HT1080 (cell line): ENCODE measurements at regions not wholly inside any gene's neighbourhood (a gene's known extent, or its start where the extent isn't known, plus 50 kb on each side); places are given as distances from the start of the nearest gene placed in this dataset.

Source experiments
- DNase-seq: peaks from one replicate; pipeline ENCODE4 v3.0.0-alpha.2; 2015; ENCODE audit warnings: low read depth

DNA sequence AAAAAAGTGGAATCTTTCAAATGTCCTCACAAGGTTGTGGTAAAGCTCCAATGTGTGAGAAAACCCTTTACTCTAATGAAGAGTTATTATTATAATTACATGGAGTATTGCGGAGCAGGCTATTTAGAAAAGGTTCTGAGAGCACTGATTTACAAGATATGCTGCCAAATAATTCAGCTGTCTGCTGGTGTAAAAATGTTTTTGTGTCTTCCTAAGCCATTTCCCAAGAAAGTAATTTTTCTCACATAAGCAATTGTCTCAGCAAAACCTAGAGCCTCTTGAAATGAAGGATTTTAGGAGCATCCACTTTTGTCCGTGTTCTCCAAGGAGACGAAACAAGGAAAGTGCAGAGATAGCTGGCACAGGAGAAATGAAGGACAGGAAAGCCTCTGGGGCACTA is 229.6 kb upstream of the STARD13 start:
- DNase-seq: no peak

DNA sequence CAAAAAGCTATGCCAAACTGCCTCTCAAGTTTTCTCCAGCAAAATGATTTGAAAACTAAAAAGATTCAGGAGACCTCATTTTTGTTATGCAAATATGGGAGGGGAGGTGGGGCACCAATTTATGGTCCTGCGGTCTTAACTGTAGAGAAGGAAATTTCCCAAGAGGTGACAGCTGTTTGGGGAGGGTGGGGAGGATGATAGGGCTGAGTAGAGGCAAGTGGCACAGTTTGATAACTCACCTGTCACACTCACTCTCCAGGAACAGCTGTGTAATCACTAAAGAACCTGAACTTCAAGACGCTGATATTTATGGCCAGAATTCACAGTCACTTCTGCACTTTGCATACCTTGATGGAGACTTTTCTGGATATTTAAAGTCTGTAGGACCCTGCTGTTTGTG is 232.9 kb upstream of the STARD13 start:
- no peak for DNase-seq

DNA sequence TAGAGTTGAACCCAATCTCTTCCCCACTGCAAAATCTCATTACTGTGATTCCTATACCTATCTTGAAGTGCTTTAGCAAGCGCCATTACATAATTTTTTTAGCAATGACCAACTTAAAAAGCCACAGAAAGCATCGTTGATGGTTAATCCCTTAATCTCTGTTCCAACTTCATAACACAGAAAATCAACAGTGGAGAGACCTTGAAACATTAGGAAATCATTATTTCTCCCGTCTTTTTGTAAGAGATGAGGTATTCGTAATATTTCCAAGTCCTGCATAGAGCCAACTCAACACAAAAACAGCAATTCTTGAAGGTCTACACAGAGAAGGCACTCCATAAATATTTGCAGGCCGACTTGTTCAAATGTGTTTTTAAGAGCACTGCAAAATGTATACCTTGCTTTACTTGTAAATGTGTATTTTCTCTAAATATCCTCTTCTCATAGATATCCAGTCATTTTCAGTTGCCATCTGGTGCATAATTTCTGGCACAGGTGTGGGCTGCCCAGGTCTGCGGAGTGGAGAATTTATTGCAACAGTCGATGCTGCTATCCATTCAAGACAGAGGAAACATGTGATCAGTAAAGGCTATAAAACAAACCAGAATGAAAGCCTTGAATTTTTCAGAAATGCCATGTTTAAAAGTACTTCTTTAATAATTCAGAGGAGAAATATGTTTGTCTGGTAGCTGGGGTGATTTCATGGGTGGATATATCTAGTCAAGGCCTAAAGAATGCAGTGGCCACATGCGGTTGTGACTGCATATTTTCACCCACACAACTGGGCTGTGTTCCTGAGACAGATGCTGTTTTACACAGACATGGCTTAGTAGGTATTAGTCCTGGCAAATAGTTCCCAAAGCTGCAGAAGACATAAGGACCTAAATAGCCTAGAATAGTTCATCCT is 234.3 kb upstream of the STARD13 start:
- peak; percentile 15 for DNase-seq

DNA sequence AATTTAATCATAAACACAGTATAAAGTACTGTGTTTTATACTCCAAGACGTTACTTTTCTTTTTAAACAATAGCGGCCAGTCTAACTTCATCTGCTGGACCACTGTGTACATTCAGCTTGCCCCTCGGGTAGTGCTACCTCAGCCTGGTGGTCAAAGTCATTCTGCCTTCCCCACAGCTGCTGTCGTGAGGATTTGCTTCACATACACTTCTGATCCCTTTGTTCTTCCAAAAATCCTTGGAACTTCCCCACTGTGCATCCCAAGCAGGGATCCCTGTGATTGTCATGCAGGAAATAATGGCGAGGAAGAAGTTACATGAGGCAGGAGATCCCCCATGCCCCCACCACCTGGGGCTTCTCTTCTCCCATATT is 234.9 kb upstream of the STARD13 start:
- no peak for DNase-seq

DNA sequence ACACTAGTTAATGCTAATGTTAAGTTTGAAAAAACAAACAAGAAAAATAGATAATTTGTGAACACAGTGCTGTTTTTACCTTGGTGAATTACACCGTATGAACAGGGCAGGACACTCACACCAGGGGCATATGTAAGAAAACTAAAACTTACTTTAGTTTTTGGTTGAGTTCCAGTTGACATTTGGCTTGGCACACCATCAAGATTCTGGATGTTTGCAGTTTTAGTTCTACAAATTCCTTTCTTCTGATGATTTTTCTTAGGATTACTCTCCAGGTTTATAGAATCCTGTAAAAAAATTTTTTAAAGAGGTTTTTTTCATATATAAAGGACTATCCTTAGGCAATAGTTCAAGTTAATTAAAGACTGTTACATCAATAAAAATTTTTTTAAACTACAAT is 238.5 kb upstream of the STARD13 start:
- DNase-seq: peak; percentile 64

DNA sequence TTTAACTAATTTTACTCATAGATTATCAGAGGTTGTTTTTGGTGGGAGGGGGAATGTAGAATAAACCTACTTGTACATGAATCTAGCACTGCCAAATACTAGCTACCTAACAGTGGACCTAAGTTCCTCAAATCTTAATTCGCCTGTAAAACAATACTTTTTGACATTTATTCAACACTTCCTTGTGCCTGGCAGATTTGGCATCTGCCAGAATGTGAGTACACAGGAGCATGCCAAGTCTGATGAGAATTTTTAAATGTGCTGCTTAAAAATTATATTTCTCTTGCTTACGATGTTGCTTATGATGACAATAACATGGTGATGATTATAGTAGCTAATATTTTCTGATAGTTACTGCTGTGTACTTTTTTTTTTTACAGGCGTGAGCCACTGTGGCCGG is 240.2 kb upstream of the STARD13 start:
- DNase-seq: no peak

DNA sequence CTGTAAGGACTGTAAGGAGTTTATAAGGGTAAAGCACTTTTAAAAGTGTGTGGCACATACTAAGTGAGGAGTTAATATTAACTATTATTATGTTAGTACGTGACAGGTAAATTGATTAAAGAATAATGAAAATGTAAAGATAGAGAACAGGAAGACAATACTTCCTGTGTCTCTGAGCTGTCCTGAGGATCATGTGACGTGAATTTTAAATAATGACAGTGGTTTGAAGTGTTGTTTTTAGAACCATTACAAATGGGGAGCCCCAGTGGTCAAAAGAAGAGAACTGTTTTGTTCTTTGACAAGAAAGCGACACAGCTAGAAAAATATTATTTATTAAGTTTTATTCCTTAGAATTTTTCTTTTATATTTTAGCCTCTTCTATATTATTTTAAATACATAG is 241.2 kb upstream of the STARD13 start:
- no peak for DNase-seq

DNA sequence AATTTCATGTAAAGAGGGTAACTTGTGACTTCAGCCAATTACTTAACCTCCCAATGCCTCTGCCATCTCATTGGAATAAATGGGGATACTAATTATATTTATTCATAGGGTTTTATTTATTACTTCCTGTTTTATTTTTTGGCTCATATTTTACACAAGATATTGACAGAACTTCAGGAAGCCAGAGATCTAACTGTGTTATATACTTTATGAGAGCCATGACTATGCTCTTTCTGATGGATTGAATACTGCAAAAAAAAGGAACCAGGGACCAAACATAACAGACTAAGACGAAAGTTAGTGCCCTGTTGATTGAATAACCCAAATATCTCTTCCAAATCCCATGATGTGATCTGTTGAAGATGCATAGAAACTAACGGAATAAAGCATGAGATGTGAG is 243.3 kb upstream of the STARD13 start:
- no peak for DNase-seq

DNA sequence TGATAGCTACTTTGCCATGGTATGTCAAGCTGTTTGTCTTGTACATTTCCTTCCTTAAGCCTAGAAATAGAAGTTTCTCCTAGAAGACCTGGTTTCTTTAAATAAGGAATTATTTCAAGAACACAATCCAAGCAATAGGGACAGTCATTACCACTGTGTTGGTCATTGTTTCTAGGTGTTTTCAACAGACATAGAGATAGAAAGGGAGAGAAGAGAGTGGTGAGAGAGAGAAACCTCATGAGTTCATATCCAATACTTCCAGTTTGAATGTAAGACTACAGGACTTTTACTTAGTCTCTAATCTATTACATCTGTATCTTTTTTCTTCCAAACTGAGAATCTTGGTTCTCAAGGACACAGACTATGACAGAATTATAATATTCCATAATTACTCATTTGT is 245.9 kb upstream of the STARD13 start:
- DNase-seq: no peak

DNA sequence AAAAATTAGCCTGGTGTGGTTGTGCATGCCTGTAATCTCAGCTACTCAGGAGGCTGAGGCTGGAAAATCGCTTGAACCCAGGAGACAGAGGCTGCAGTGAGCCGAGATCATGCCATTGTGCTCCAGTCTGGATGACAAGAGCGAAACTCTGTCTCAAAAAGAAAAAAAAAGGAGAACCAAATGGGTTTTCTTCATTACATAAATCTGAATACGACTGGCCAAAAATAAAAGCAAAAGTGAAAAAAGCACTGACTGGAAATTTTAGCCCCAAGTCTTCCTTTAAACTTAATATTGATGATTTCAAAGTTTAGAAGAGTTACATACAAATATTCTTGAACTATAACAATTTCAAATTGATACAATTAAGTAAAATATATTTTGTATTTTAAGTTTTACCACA is 249.5 kb upstream of the STARD13 start:
- no peak for DNase-seq

DNA sequence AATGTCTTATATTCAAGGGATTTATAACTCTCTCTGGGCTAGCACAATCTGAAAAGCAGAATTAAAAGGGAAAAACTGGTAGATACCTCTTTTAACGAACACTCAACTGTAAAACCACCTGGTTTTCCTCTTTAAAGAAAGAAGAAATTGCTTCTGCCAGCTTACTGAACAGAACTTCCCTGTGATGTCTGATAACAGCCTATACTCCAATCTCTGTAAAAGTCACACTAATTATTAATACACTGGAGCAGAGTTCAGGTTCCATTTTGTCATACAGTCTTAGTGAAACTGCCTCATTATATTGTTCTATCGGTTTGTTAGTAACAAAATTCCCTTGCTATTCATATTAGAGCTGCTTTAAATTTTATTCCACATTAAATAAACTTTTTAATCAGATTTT is 251.0 kb upstream of the STARD13 start:
- no peak for DNase-seq

DNA sequence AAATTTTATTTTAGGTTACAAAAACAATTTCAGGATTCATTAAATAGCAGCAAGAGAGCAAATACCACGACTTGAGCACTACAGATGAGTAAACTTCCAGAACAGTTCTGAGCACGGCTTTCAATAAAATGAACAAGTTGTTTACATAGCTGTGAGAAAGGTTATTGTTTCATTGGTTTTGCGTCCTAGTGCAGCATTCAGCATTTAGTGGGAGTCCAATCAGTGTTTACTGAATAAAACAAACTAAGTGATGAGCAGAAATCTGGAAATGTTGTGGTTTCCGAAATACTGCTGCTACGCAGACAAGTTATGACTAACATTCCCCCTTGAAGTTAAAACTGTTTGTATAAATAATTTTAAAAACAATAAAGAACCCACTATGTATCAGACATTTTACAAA is 251.5 kb upstream of the STARD13 start:
- no peak for DNase-seq

DNA sequence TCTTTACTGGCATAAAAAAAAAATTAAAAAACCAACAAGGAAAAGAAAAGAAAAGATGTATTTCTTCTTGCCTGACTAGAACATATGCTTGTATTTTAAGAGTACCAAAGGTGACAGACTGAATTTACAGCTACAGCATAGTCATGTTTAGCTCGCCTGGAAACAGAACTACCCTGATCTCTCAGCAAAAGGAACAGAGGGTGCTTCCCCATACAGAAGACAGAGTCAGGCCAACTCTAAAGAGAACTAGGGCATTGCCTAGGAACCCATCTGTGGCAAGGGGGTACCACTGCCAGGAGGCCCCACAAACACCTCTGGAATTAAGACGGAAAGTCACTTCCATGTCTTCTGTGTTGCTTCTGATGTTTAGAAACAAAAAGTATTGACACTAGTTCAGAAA is 252.1 kb upstream of the STARD13 start:
- no peak for DNase-seq

DNA sequence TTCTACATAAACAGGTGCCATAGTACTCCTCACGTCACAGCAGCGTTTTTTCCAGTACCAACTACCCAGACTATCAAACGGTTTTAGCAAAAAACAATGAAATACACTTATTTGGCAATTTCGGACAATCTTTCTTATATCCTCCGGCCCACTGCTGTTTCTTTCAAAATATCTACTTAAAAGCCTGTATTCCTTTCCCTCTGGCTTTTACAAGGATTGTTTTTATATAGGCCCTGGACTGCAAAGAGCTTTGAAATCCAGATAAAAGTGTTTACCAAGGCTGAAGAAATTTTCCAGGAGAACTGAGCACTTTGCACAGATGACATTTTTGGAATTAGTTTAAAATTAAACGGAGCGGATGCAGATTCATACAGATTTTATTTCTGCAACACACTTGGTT is 255.9 kb upstream of the STARD13 start:
- no peak for DNase-seq

DNA sequence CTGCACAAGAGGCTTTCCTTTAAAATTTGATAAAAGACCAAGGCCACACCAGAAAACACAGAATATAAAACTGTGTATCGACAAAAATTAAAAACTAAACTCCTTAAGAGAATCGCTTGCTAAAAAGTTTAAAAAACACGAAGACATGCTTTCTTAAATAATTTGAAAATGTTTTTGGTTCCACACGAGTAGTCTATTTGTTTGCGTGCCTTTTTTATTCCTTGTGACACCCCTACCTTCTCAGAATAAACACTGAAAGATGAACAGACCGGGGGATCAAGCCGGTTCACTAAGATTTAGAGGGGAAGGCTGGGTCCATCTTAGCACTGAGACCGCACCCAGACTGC is 256.4 kb upstream of the STARD13 start:
- DNase-seq: no peak

DNA sequence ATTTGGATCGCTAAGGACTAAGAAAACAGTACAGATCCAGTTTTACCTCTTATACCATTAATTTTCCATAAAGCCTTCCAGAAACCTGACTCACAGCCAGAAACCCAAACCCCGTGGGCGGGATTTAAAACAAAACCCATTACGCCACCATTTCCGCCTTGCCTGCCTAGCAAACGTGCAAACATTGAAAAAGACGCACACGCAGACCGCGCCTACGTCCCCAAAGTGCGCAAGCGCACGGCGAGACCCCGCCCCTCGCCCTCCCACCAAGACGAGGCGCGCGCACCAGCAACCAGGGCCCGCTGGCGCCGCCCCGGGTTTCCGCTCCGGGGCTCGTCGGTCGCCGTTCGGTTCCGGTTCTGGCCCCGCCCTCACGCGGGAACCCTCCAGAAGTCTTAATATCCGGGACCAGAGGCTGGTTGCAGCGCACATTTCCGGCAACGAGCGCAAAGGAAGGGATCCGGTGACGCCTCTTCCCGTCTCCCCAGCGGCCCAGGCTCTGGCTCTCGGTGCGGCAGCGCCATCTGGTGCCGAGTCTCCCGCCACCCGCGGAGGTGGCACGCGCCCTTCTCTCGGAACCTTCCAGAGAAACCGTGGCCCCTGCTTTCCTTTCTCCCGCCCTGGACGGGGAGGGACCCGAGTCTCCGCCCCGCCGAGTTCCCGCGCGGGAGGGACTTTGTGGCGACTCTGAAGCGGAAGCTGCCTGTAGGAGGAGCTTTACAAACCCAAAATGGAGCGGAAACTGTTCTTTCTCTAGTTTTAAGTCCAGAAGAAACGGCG is 256.9 kb upstream of the STARD13 start:
- DNase-seq: peak; percentile 99

DNA sequence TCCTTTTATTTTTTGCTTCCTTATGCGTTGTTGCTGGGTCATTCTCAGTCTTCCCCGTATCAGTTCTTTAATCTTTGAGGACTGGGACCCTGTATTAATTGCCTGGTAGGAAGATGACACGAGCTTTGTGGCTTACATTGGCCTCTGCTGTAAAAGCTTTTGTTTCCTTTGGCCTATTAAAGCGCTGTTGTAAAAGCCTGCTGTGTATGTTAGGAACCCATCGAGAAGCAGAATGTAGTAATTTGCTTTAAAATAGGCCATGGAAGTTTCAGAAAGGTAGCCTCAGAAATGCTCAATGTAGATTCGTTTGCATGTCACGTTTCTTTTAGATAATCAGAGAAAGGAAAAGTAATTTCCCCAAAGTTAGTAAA is 257.5 kb upstream of the STARD13 start:
- no peak for DNase-seq

DNA sequence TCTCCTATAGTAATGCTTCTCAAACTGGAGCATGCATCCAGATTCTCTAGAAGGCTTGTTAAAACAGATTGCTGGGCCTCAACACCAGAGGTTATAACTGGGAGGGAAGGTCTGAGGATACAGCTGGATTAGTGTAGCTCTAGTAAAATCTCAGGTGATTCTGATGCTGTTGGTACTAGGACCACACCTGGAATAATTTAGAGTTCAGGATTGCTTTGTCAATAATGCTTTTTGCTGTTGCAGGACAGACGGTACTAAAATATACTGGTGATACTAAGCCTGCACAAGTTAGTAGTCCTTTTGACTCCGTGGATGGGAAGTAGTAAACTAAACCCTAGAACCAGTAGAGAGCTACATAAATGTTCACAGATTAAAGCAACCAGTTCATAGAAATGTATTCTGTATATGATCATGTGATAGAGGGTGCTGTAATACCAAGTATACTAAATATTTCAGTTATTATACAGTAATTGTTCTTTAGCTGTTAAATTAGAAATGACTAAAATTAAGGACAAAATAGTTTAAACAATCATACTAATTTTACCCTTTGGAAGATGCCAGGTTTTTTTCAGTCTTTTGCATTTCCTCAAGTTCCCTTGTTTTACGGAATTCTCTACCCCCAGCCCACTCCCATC is 258.2 kb upstream of the STARD13 start:
- no peak for DNase-seq

DNA sequence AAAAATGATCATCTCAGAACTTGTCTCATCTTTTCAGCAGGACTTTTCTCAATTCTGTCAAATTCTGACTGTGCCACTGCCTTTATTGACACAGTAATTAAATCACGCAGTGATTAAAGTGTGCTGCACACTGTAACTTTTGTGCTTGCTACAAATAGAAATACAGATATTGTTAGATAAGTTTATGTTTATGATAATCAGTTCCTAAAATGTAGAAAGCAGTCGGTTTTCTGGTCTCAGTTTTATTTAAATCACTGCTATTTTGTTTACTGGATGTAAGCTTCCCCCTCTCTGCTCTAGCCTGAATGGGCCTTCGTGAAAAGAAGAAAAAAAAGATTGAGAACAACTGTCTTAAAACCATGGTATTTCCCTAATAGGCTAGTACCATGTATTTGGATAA is 258.8 kb upstream of the STARD13 start:
- DNase-seq: no peak

DNA sequence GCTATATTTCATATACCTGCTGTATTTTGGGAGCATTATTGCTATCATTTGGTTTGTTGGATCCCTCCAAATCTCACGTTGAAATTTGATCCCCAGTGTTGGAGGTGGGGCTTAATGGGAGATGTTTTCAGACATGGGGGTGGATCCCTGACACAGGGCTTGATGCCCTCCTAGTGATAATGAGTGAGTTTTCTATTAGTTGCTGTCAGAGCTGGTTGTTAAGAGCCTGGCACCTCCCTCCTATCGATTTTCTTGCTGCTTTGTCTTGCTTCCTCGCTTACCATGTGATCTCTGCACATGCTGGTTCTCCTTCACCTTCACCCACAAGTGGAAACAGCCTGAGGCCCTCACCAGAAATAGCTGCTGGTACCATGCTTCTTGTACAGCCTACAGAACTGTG is 259.9 kb upstream of the STARD13 start:
- no peak for DNase-seq

DNA sequence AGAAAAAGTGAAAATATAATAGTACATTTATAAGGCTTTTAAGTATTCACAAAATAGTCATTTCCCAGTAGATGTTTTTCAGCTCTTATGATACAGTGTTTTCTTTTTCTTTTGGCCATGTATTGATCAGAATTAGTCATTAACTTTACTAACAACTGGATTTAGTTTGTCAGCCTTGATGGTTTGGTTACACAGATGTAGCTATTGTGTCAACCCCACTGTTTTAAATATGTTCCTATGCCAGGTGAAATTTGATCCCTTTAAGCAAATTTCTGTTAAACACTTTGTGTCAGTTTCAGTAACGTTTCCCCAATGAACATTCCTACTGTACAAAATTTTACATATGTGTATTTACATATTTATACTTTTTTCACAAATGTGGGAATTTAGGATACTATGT is 261.5 kb upstream of the STARD13 start:
- DNase-seq: no peak

DNA sequence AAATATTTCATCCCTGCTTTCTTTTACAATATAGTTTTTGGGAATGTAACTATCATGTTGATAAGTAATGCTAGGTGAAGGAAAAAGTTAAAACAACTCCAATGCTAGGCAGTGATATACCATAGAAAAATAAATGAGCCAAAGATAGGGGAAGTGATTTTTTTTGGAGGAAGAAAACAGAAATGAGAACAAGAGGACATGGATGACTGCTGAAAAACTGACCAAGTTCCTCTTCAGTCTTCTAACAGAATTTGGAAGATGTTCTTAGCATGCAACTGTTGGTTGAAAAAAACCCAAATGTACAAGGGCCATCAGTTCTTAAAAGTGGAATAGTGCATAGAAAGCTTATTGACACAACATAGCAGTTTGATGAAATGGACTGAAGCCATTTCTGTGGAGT is 262.5 kb upstream of the STARD13 start:
- DNase-seq: no peak

DNA sequence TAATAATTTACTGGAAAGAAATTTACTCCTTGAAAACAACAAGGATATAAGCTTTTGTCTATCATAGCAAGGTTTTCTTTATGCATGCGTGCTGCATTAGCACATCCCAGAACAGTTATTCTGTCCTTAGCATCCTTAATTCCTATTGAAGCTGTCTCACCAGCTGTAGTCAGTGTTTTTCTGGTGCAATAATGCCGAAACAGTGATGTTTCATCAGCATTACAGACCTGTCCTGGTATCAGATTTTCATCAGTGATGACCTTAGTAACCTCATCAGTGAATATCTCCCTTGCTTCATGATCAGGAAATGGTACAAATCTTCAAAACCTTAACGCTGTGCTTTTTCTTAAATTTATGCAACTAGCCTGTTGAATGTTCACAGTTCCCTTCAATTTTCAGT is 264.7 kb upstream of the STARD13 start:
- DNase-seq: no peak
